H9 (cell line): ENCODE measurements at regions not wholly inside any gene's neighbourhood (a gene's known extent, or its start where the extent isn't known, plus 50 kb on each side); places are given as distances from the start of the nearest gene placed in this dataset.

Experiments used
- DNase-seq: peaks from one replicate; pipeline ENCODE4 v3.0.0-alpha.2; 2017
- H2AFZ ChIP-seq: one replicate; pipeline ENCODE4 v1.6.1; 2013; ENCODE audit warnings: mild to moderate bottlenecking, low read length, control low read depth, moderate library complexity
- H2AK5ac ChIP-seq: 2 replicates; pipeline ENCODE4 v1.6.1; 2013; ENCODE audit warnings: low read length, control low read depth, mixed read lengths; ENCODE audit not compliant: insufficient read length
- H2BK120ac ChIP-seq: one replicate; pipeline ENCODE4 v1.6.1; 2013; ENCODE audit warnings: low read depth, mild to moderate bottlenecking, low read length, control low read depth, inconsistent platforms; ENCODE audit not compliant: poor library complexity, severe bottlenecking
- H2BK12ac ChIP-seq: 2 replicates; pipeline ENCODE4 v1.6.1; 2013; ENCODE audit warnings: low read length, control low read depth, mixed read lengths, low read depth; ENCODE audit not compliant: insufficient read length
- H2BK15ac ChIP-seq: 2 replicates; pipeline ENCODE4 v1.6.1; 2013; ENCODE audit warnings: low read depth, low read length, control low read depth
- H2BK20ac ChIP-seq: one replicate; pipeline ENCODE4 v1.6.1; 2013; ENCODE audit warnings: low read depth, mild to moderate bottlenecking, low read length, control low read depth, inconsistent platforms; ENCODE audit not compliant: poor library complexity, severe bottlenecking
- H2BK5ac ChIP-seq: 2 replicates; pipeline ENCODE4 v1.6.1; 2013; ENCODE audit warnings: low read length, control low read depth, mixed read lengths; ENCODE audit not compliant: insufficient read length
- H3K14ac ChIP-seq: 2 replicates; pipeline ENCODE4 v1.6.1; 2013; ENCODE audit warnings: low read length, control low read depth; ENCODE audit not compliant: insufficient read depth
- H3K18ac ChIP-seq: 2 replicates; pipeline ENCODE4 v1.6.1; 2013; ENCODE audit warnings: low read depth, mild to moderate bottlenecking, mixed read lengths, low read length, control low read depth; ENCODE audit not compliant: insufficient read length
- H3K23ac ChIP-seq: 2 replicates; pipeline ENCODE4 v1.6.1; 2013; ENCODE audit warnings: low read length, control low read depth, mixed read lengths, low read depth; ENCODE audit not compliant: insufficient read length
- H3K23me2 ChIP-seq: 2 replicates; pipeline ENCODE4 v1.6.1; 2013; ENCODE audit warnings: low read depth, mild to moderate bottlenecking, mixed read lengths, low read length, control low read depth; ENCODE audit not compliant: insufficient read length, poor library complexity, severe bottlenecking
- H3K27ac ChIP-seq: 2 replicates; pipeline ENCODE4 v1.5.1; 2013; ENCODE audit warnings: low read length, control low read depth, mixed read lengths, low read depth; ENCODE audit not compliant: insufficient read length
- H3K27me3 ChIP-seq: 2 replicates; pipeline ENCODE4 v1.6.1; 2013; ENCODE audit warnings: low read length, control low read depth, inconsistent platforms; ENCODE audit not compliant: insufficient read depth
- H3K4ac ChIP-seq: 2 replicates; pipeline ENCODE4 v1.6.1; 2013; ENCODE audit warnings: low read depth, mild to moderate bottlenecking, control low read depth, inconsistent platforms, low read length, moderate library complexity
- H3K4me1 ChIP-seq: 2 replicates; pipeline ENCODE4 v1.6.1; 2013; ENCODE audit warnings: low read length, control low read depth, inconsistent platforms; ENCODE audit not compliant: insufficient read depth
- H3K4me2 ChIP-seq: 2 replicates; pipeline ENCODE4 v1.6.1; 2013; ENCODE audit warnings: low read length, control low read depth, mixed read lengths; ENCODE audit not compliant: insufficient read length, insufficient read depth
- H3K56ac ChIP-seq: 2 replicates; pipeline ENCODE4 v1.6.1; 2013; ENCODE audit warnings: low read depth, mild to moderate bottlenecking, mixed read lengths, low read length, control low read depth; ENCODE audit not compliant: insufficient read length
- H3K79me1 ChIP-seq: 2 replicates; pipeline ENCODE4 v1.6.1; 2013; ENCODE audit warnings: low read depth, mild to moderate bottlenecking, moderate library complexity, low read length, control low read depth, inconsistent platforms; ENCODE audit not compliant: insufficient read depth, poor library complexity, severe bottlenecking
- H3K79me2 ChIP-seq: 2 replicates; pipeline ENCODE4 v1.6.1; 2013; ENCODE audit warnings: low read length, control low read depth, inconsistent platforms; ENCODE audit not compliant: insufficient read depth
- H3K9ac ChIP-seq: 2 replicates; pipeline ENCODE4 v1.6.1; 2013; ENCODE audit warnings: low read length, control low read depth, mixed read lengths; ENCODE audit not compliant: insufficient read length; ENCODE audit errors: extremely low read depth
- H3K9me3 ChIP-seq: one replicate; pipeline ENCODE4 v1.6.1; 2013; ENCODE audit warnings: low read depth, low read length, inconsistent platforms; ENCODE audit not compliant: control insufficient read depth
- H3T11ph ChIP-seq: one replicate; pipeline ENCODE4 v1.6.1; 2013; ENCODE audit warnings: mild to moderate bottlenecking, low read length, control low read depth, inconsistent platforms
- H4K20me1 ChIP-seq: one replicate; pipeline ENCODE4 v1.6.1; 2013; ENCODE audit not compliant: control insufficient read depth, insufficient read length, insufficient read depth
- H4K5ac ChIP-seq: 2 replicates; pipeline ENCODE4 v1.6.1; 2013; ENCODE audit warnings: low read depth, mild to moderate bottlenecking, mixed read lengths, low read length, control low read depth; ENCODE audit not compliant: insufficient read length
- H4K8ac ChIP-seq: replicated peaks from 2 replicates; pipeline ENCODE4 v1.6.1; 2013; ENCODE audit warnings: low read length, control low read depth, mixed read lengths, low read depth; ENCODE audit not compliant: insufficient read length
- H4K91ac ChIP-seq: 2 replicates; pipeline ENCODE4 v1.6.1; 2013; ENCODE audit warnings: low read depth, mild to moderate bottlenecking, moderate library complexity, mixed read lengths, low read length, control low read depth; ENCODE audit not compliant: insufficient read length
- H3K27ac Mint-ChIP-seq, 3 experiments: 2 replicates in 2 of 3; 3 replicates in 1 of 3; pipeline ENCODE4 v1.8.0; 2020 to 2021; ENCODE audit warnings: mixed read lengths in 3 of 3, mild to moderate bottlenecking in 1 of 3, moderate library complexity in 1 of 3
- H3K27me3 Mint-ChIP-seq: 2 replicates; pipeline ENCODE4 v1.8.0; 2021; ENCODE audit warnings: low read depth, mild to moderate bottlenecking, moderate library complexity, mixed read lengths
- H3K36me3 Mint-ChIP-seq, 3 experiments: 2 replicates in 2 of 3; 3 replicates in 1 of 3; pipeline ENCODE4 v1.8.0; 2020 to 2021; ENCODE audit warnings: low read depth in 3 of 3, mixed read lengths in 3 of 3; ENCODE audit not compliant: insufficient read depth in 1 of 3
- H3K4me1 Mint-ChIP-seq, 2 experiments: 2 replicates each; pipeline ENCODE4 v1.8.0; 2020; ENCODE audit warnings: mixed read lengths in 2 of 2
- H3K4me3 Mint-ChIP-seq, 2 experiments: 2 replicates in 1 of 2; 3 replicates in 1 of 2; pipeline ENCODE4 v1.8.0; 2020 to 2021; ENCODE audit warnings: mild to moderate bottlenecking in 2 of 2, mixed read lengths in 2 of 2, moderate library complexity in 1 of 2
- H3K9me3 Mint-ChIP-seq, 2 experiments: 2 replicates in 1 of 2; 3 replicates in 1 of 2; pipeline ENCODE4 v1.8.0; 2020; ENCODE audit warnings: mild to moderate bottlenecking in 2 of 2, mixed read lengths in 2 of 2, moderate library complexity in 1 of 2
- CTCF ChIP-seq: fragments of 200-600 bp; sonication (generic); conservative IDR thresholded peaks from 3 replicates; pipeline ENCODE4 v1.8.0; 2021; ENCODE audit warnings: antibody characterized with exemption, mild to moderate bottlenecking

GRCh38 chr18:43866696-43867095, 589.4 kb upstream of the SYT4 start:
- Histone ChIP-seq H2AFZ (no peak overlapping the region), H3T11ph (no peak overlapping the region), H4K20me1 (no peaks in the 10 kb centered on the region), H2BK12ac (no peak overlapping the region), H2AK5ac (no peak overlapping the region), H3K4ac (no peak overlapping the region), H3K79me1 (no peaks in the 10 kb centered on the region), H4K91ac (no peak overlapping the region), H3K56ac (no peak overlapping the region), H3K9me3 (no peaks in the 10 kb centered on the region), H3K18ac (no peak overlapping the region), H3K4me1 (no peaks in the 10 kb centered on the region), H3K14ac (no peak overlapping the region), H2BK20ac (no peak overlapping the region), H3K9ac (no peak overlapping the region), H2BK5ac (no peak overlapping the region), H3K23me2 (no peaks in the 10 kb centered on the region), H3K27ac (no peak overlapping the region), H3K23ac (no peak overlapping the region), H4K8ac (no peak overlapping the region), H4K5ac (no peak overlapping the region), H3K4me2 (no peak overlapping the region), H2BK120ac (no peak overlapping the region), H3K79me2 (no peaks in the 10 kb centered on the region), H3K27me3 (no peaks in the 10 kb centered on the region), H2BK15ac (no peak overlapping the region)
- no peak for TF ChIP-seq CTCF
- Mint-ChIP-seq H3K4me3 (no peak overlapping the region), H3K4me1 (peaks cover 4% of the 10 kb centered on the region in 2 experiments; a peak in 2 of 4 replicates), H3K9me3 (peaks cover 2 to 6% of the 10 kb centered on the region in 2 experiments; a peak in 3 of 5 replicates), H3K27me3 (no peaks in the 10 kb centered on the region; the same call in 1 of the 2 replicates), H3K36me3 (no peaks in the 10 kb centered on the region), H3K27ac (no peak overlapping the region)
- no peak for DNase-seq
